HG03045 (cell line): ENCODE measurements at regions not wholly inside any gene's neighbourhood (a gene's known extent, or its start where the extent isn't known, plus 50 kb on each side); places are given as distances from the start of the nearest gene placed in this dataset.

ENCODE experiments used
- ATAC-seq: cut with Tn5 transposase; IDR thresholded peaks from one replicate; pipeline ENCODE4 v1.9.1; 2021; ENCODE audit warnings: mild to moderate bottlenecking, moderate library complexity; ENCODE audit not compliant: unreplicated experiment

- no peak for ATAC-seq
Measured at GRCh38 chr5:4424895-4425294, 715.2 kb upstream of the ADAMTS16 start.

GRCh38 chr5:4440536-4440935, 699.6 kb upstream of the ADAMTS16 start:
- no peak for ATAC-seq

- ATAC-seq = no peak
Measured at GRCh38 chr5:4442221-4442620, 697.9 kb upstream of the ADAMTS16 start.

DNA sequence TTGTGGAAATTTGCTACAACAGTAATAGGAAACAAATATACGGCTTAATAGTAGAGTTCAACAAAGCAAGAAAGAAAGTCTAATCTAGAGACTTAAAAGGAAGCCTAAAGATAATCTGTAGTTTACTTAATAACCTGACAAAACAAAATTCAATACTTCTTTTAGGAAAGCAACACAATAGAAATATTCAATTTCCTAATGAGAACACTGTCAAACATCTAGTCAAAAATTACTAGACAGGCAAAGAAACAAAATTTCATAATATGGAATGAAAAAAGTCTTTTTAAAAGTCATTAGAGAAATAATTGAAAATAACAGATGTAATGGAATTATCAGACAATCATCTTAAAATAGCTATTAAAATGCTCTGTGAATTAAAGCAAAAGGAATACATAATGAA, 692.5 kb upstream of the ADAMTS16 start:
- no peak for ATAC-seq

DNA sequence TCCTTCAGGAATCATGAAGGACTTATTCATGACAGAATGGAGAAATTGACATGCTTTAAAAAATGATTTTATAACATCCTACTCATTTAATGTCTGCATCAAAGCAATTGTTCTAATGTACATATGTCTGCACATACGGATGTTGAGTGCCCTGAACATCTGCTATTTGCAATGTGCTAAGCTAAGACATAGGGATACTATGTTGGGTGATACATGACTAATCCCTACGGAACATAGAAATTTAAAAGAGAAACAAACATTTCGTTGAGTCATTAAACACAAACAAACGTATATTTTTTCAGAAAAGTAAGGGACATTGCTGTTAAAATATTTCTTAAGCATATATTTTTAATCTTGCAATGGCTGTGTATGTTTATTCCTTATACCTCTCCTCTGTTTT, 686.5 kb upstream of the ADAMTS16 start:
- ATAC-seq = no peak

- no peak for ATAC-seq
Measured at GRCh38 chr5:4479426-4479825, 660.7 kb upstream of the ADAMTS16 start.

DNA sequence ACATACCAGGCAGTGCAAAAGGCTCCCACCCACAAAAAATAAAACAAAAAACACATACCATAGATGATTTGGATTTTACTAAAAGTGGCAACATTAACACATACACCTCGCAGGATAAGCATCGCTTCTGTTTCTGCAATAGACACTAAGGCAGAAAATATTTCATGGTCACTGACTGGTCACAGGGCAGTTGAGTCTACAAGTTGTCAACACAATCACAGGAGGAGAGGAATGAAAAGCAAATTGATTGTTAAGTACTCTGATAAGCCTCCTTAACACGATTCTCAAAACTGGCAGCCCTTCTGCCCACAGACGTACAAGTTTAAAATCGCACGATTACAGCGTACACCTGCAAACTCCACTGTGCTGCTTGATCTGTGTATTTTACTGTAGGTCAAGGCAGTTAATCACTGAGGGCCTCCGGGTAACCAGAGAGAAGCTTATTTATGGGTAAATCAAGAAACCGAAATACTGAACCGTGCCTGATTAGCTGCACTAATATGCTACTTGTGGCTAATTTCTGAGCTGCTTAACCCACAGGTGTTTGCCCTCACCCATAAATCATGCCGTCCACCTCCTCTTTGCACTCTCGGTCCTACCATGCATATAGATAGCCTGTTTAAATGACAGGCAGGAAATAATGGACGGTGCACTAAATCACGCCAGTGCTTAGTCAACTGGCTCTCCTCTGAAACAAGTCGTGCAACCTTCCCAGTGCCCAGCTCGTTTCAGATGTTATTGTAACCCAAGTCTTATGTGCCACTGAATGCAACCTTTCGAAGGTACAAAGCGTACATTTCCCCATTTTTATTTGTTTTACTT, 659.4 kb upstream of the ADAMTS16 start:
- ATAC-seq = no peak

DNA sequence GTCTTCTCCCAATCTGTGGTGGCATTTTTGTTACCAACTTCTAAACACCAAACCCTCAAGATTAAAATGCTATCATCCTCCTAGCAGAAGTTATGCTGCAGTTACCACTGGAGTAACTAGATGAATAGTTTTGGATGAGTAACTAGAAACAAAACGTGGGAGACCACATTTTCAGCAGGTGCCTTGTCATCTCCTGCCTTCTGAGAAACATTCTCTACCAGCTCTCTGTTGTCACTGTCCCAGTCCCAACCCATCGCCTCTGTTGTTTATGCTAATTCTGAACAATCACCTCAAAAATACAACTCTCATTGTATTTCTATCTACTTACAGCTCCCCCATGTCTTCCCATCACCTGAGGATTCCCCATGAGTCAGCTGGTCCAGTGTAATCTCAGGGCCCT, 652.5 kb upstream of the ADAMTS16 start:
- ATAC-seq = no peak

DNA sequence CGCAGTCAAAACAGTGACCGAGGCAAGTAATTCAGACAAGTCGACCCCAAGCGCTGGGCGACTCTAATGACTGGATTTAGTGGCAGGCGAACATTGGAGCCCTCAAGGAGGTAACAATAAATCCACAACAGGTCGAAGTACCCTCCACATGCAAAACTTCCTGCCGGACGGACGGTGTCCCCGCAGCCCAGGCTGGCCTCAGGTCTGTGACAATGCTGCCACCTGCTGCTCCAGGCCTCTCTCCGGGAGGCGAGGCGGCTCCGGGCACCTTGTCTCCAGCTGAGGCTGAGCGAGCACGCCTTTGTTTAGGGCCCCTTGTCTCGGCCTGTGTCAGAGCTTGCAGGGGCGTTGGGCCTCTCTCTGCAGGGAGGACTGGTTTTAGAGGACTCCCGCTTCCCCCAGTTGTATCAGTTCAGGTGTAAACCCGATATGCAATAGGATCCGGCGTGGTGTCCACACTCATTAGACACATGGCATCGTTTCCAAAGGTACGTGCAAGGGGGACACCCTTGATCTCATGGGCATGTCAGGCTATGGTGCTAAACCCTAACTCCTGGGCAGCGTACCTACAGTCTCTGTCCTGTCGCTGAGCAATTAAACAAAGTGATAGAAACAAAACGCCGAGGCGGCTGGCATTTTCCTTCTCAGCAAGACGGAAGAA, 628.0 kb upstream of the ADAMTS16 start:
- no peak for ATAC-seq

GRCh38 chr5:4513381-4513780, 626.7 kb upstream of the ADAMTS16 start:
- ATAC-seq = no peak

- no peak for ATAC-seq
Measured at GRCh38 chr5:4514067-4514648, 626.0 kb upstream of the ADAMTS16 start.

GRCh38 chr5:4518903-4519672, 621.0 kb upstream of the ADAMTS16 start:
- ATAC-seq = no peak

DNA sequence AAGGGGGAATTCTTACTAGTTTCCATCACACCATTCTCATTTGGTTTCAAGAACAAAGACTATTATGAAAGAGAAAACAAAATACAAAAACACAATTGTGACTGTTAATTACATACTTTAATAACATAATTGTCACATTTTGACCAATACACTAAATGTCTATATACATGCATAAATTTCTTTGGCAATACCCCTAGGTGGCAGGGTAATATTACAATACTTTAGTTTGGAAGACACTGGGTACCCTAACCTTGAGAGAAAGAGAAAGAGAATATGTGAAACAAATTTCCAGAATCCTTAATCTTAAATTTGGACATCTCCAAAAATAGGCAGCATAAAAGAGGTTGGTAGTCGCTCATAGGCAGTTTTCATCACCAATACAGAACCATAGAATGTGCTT, 619.6 kb upstream of the ADAMTS16 start:
- no peak for ATAC-seq

GRCh38 chr5:4523038-4523437, 617.1 kb upstream of the ADAMTS16 start:
- no peak for ATAC-seq

DNA sequence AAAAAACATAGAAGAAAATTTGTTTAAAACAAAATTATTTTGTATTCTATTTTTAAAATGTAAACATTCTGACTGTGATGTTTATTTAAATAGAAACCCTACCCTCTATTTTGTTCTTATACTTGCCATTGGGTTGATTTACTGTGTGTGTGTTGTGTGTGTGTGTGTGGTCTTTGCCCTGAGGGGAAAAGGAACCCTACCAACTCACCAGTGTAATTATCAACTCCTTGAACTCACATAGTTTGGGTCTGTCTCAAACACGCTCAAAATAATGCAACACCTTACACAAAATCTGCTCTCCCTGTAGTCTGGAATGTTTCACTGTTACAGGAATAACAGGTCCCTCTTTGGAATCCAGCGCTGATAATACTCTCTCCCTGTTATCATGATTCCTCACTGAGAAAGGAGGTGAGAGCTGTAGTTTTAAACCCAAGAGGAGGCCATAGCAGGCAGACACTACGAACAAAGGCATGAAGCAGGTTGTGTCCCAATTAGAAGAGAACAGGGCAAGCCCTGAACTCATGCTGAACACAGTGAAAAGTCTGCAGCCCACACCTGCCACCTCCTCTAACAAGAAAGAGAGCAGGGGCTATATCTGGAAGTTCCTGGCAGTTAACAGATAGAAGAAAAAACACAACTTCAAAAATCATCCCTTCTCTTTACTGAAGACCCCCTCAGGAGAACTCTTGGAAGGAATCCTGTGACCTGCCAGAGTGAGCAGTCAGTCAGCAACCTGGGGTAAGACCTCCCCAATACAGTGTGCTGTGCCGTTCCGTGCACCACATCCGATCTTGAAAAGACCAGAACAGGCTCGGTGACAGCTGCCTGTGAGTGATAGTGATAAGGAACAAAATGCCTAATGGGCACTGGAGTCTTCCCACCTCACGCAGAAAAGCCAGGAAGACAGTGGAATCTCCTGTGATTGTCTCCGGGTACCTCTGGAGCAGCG, 608.1 kb upstream of the ADAMTS16 start:
- ATAC-seq = no peak

GRCh38 chr5:4532705-4533080, 607.4 kb upstream of the ADAMTS16 start:
- ATAC-seq = no peak

GRCh38 chr5:4533457-4534105, 606.5 kb upstream of the ADAMTS16 start:
- no peak for ATAC-seq

- ATAC-seq = no peak
Measured at GRCh38 chr5:4537489-4537888, 602.6 kb upstream of the ADAMTS16 start.

GRCh38 chr5:4540375-4541173, 599.6 kb upstream of the ADAMTS16 start:
- ATAC-seq = no peak
